ENCODE measurements at regions not wholly inside any gene's neighbourhood (a gene's known extent, or its start where the extent isn't known, plus 50 kb on each side); places are given as distances from the start of the nearest gene placed in this dataset.

- H3K4me1 ChIP-seq: no peaks in the 10 kb centered on the region
- H3K27ac ChIP-seq: no peak overlapping the region
- intact Hi-C loops (cut with DNase I): no loop called here
- DNase-seq: no peak
- no peak overlapping the region for H3K4me3 ChIP-seq
- H3K36me3 ChIP-seq: no peaks in the 10 kb centered on the region
- no peak for TF ChIP-seq CTCF (IDR thresholded peaks at IDR 0.05)
- no peak for TF ChIP-seq POLR2A (IDR thresholded peaks at IDR 0.05)
- no peak for ATAC-seq
- 58 to 72% (median 66%) methylated on average over 6 to 7 of the region's 7 CpGs for WGBS, 4 donors
- H3K9me3 ChIP-seq: peaks cover 0 to 6% (median 0%) of the 10 kb centered on the region in 12 donors
- H3K27me3 ChIP-seq: peaks cover 0 to 18% (median 0%) of the 10 kb centered on the region in 9 donors
These were observed 95.5 kb upstream of the MGMT start for GRCh38 chr10:129371541-129371940.

- Histone ChIP-seq H3K4me1 (no peaks in the 10 kb centered on the region), H3K27me3 (peaks cover 0 to 18% (median 0%) of the 10 kb centered on the region in 9 donors), H3K4me3 (no peak overlapping the region), H3K27ac (no peak overlapping the region), H3K36me3 (no peaks in the 10 kb centered on the region), H3K9me3 (peaks cover 0 to 6% (median 0%) of the 10 kb centered on the region in 12 donors)
- DNase-seq (no peak), ATAC-seq (no peak)
- TF ChIP-seq POLR2A (IDR thresholded peaks at IDR 0.05) (no peak), CTCF (IDR thresholded peaks at IDR 0.05) (no peak)
- intact Hi-C loops (cut with DNase I): no loop called here
- WGBS, 4 donors: 66 to 81% (median 77%) methylated on average over 9 of the region's 9 CpGs
These were observed 94.9 kb upstream of the MGMT start for GRCh38 chr10:129372172-129372571.

GRCh38 chr10:129373231-129373630, 93.8 kb upstream of the MGMT start:
- H3K27me3 ChIP-seq: peaks cover 0 to 18% (median 0%) of the 10 kb centered on the region in 9 donors
- intact Hi-C loops (cut with DNase I): no loop called here
- H3K27ac ChIP-seq: no peak overlapping the region
- TF ChIP-seq POLR2A (IDR thresholded peaks at IDR 0.05) (no peak), CTCF (IDR thresholded peaks at IDR 0.05) (no peak)
- H3K4me1 ChIP-seq: no peaks in the 10 kb centered on the region
- WGBS, 4 donors: 91 to 95% (median 93%) methylated on average over 12 of the region's 12 CpGs
- peaks cover 0 to 6% (median 0%) of the 10 kb centered on the region in 12 donors for H3K9me3 ChIP-seq
- no peak for DNase-seq
- no peak for ATAC-seq
- H3K4me3 ChIP-seq: no peak overlapping the region
- no peaks in the 10 kb centered on the region for H3K36me3 ChIP-seq

GRCh38 chr10:129373718-129374117, 93.3 kb upstream of the MGMT start:
- no peak for DNase-seq
- no peak for ATAC-seq
- peaks cover 0 to 18% (median 0%) of the 10 kb centered on the region in 9 donors for H3K27me3 ChIP-seq
- no peaks in the 10 kb centered on the region for H3K4me1 ChIP-seq
- intact Hi-C loops (cut with DNase I): no loop called here
- H3K9me3 ChIP-seq: peaks cover 0 to 6% (median 0%) of the 10 kb centered on the region in 12 donors
- 94 to 98% (median 94%) methylated on average over 12 of the region's 12 CpGs for WGBS, 4 donors
- no peak overlapping the region for H3K27ac ChIP-seq
- no peaks in the 10 kb centered on the region for H3K36me3 ChIP-seq
- TF ChIP-seq CTCF (IDR thresholded peaks at IDR 0.05) (no peak), POLR2A (IDR thresholded peaks at IDR 0.05) (no peak)
- H3K4me3 ChIP-seq: no peak overlapping the region
